HG02642 (cell line): ENCODE measurements at regions not wholly inside any gene's neighbourhood (a gene's known extent, or its start where the extent isn't known, plus 50 kb on each side); places are given as distances from the start of the nearest gene placed in this dataset.

ENCODE experiments used
- ATAC-seq: cut with Tn5 transposase; IDR thresholded peaks from one replicate; pipeline ENCODE4 v1.9.1; 2021; ENCODE audit warnings: mild to moderate bottlenecking; ENCODE audit not compliant: unreplicated experiment, poor library complexity

DNA sequence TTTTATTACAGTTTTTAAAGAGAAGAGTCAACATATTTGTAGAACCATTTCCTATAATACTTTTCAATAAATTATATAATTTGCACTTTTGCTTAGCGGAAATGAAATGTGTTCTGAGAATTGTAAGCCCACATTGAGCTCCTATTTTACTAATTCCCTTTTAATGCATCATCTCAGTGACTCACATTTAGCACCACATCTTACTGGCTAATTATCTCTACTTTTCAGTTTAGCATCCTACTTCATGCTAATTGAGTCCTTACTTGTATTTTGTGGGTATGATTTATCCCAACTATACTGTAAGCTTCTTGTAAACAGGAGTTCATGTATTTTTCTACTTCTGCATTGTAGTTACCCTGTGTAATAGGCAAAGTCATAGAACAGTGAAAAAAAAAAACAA is 67.5 kb downstream of the TMX1 start:
- ATAC-seq = no peak

DNA sequence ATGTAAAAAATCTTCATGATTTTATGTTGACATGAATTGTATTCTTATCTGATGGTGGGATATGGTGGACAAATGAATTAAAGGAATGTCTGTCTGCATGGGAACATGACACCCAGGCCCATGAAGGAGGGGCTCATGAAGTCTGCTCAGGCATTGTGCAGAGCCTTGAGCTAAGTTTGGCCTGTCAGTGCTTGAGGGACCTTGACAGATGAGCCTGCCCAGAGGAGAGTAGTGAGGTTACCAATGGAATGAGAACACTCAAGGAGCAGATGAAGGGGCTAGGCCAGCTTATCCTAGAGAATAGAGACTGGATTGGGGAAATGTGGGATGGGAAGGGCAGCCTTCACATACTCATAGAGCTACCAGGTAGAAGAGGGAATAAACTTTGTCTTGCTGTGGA is 68.8 kb downstream of the TMX1 start:
- no peak for ATAC-seq

DNA sequence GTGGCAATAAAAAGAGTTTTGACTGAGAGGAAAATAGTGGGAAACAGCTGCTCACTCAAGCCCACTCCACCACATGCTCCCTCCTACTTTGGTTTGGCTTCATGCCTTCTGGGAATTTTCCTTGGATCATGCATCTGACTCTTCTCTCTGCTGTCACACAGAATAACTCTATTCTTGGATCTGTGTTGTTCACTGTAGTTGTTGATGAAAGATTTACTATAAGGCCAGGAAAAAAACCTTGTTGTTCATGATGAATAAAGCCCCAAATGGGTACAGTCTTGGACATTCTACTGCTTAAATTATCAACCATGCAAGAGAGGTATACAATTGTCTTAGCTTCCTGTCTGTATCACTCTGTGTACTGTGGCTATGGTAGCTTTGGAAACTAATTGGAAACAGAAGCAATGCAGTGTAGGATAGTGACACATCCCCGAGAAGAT is 70.5 kb downstream of the TMX1 start:
- ATAC-seq = no peak

DNA sequence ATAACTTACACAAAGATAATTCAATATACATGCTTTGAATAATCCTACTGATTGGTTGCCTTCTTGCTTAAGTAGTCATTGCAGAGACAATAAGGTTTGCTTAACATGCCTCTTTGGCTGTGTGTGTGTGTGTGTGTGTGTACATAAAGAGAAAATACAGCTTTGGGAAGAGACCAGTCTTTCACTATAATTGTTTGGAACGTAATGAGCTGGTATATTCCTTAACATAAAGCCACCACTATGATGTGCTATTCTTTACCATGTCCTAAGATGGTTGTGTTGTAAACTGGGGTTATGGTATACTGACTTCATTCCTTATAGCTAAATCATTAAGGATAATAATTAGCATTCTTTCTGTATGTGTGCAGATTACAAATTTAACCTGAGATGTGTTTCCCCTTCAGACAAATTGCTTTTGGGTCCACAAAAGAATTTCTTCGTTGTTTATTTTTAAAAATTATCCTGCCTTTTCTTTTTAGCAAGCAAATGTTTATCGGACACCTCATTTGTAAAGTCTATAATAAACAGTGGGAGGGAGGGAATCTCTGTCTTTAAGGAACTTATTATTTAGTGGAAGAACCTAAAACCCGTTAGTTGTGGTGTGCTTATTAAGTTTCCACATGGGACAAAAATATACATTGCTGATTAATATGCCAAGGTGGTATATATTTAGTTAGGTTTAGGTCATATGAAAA is 74.4 kb downstream of the TMX1 start:
- no peak for ATAC-seq

DNA sequence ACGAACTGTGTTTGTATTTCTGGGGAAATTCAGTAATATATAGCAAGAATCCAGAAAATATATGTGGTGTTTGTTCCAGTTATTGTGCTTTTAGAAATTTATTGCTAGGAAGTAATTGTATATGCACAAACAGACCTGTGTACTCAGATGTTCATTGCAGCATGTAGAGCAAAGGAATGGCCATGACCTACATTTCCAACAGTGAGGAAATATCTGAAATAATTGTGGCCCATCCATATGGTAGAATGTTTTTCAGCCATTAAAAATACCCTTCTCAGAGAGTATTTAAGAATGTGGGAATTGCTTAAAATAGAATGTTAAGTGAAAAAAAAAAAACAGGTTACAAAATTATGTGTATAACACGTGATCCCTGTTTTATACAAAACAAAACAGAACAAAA is 77.3 kb downstream of the TMX1 start:
- no peak for ATAC-seq

DNA sequence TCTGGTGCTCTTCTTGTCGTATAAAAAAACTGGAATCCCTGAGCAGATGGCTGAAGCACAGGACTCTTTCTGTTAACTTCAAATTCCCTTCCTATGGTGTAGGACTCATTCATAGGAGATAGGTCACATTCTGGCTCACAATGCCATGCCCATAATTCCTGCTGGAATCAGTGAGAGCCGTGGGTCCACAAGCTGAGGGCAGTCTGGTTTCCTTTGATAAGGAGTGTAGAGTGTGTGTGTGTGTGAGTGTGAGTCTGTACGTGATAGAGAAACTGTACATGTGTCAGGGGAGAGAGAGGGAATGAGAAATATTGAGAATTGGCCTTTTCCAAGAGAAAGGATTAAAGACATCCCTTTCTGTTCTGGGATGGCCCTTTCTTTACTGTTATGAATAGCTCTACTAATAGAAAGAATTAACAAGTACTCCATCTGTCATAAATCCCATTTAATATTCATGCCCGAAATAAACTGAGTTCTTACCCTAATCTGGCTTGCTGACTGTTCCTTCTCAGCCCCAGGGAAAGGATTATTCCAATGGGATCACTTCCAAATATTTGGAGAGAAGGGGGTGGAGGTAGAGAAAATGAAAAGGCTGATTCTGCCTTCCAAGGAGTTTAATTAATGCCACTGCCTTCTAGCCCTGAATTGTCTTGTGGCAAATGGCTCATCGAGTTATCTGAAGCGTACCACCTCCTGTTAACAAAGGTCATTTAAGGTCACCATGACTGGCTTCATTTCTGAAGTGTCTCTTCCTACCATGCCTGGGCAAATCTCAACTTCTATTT is 79.0 kb downstream of the TMX1 start:
- ATAC-seq = no peak

DNA sequence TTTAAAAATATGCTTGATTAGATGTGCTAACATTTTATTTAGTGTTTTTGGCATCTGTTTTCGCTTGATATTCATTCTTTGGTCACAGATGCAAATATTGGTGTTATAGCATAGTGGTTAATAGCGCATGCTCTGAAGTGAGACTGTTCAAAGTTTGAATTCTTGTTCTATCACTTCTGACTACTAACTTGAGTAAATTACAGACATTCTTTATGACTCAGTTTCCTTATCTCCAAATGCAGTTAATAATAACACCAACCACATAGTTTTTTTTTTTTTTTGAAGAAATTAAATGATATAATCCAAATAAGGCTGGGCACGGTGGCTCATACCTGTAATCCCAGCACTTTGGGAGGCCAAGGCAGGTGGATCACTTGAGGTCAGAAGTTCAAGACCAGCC is 81.0 kb downstream of the TMX1 start:
- ATAC-seq = no peak

DNA sequence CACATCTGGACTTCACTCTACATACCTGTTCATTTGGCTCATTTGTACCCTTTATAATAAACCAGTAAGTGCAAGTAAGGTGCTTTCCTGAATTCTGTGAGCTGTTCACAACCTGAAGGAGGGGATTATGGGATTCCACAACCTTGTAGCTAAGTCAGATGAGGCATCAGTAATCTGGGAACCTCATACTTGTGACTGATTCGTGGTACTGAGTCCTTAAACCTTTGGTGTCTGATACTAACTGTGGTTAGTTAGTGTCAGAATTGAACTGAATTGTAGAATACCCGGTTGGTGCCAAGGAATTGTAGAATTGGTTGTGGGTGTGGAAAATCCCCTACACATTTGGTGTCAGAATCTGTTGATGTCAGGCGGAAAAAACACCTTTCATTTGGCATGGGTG is 83.4 kb downstream of the TMX1 start:
- no peak for ATAC-seq

DNA sequence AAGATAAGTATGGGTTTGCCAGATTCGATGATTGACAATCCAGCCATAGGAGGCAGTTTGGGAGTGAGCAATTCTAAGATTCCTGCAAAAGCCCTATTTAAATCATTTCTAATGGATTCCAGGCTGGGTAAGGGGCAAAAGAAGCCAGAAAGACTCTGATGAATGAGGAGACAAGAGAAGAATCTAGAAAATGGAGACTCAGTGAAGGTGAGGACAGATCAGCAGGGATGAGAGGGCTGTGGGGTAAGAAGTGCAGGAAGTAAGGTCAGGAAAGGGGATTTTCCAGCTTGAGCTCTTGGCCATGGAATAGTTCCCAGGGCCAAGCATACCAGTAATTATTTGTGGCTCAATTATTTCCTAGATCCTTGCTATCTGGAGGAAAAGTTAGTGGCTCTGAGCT is 87.3 kb downstream of the TMX1 start:
- no peak for ATAC-seq

DNA sequence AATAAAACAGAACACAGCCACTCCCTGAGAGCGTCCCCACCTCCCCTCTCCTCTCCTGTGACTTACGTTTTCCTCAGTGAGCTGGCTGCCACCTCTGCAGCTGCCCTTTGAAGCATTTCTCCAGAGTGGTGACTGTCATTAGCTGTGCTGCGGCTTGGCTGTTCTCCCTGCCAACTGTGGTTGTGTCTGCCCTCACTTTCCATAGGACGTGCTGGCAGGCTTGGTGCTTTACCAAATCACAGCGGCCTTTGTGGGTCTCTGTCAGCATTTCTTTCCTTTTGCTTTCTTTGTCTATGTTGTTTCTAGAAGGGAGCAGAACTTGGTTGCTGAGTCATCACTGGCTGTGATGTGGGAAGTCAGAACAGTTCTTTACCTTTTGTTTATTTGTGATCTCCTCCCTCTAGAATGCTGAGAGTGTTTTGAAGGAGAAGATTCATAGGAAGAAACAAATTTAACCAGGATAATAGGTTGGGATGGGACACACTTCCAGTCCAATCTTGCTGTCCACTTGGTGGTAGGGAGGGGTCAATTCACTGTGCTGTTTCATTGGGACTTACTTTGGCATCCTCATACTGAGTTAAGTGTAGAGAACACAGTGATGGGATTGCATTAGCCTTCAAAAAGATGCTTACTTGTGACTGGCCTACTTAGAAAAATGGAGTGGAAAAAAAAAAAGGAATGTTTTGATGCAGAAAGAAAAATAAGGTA is 88.2 kb downstream of the TMX1 start:
- ATAC-seq = no peak

DNA sequence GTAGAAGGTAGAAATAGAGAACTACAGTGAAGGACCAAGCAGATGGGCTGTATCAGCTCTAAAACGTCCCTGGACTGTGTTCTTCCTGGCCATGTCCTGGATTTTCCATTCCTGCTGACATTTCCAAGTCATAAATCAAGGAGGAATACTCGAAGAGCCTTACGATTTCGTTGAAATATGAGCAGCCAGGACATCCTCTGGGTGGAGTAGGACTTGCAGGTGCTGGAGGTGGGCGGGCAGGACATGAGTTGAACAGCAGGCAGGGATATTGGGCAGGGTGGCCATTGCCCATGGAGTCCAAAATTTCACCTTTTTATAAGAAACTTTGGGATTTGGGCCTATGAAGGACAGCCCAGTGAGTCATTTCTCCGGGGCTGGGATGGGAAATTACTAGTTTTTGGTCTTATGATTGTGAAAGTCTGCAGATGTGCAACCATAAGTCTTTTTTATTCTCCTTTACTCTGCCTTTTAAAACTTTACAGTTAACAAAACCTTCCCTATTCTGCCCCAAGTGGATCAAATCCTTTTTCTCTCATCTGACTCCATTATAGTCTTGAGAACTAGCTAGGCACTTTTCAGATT is 88.8 kb downstream of the TMX1 start:
- no peak for ATAC-seq

DNA sequence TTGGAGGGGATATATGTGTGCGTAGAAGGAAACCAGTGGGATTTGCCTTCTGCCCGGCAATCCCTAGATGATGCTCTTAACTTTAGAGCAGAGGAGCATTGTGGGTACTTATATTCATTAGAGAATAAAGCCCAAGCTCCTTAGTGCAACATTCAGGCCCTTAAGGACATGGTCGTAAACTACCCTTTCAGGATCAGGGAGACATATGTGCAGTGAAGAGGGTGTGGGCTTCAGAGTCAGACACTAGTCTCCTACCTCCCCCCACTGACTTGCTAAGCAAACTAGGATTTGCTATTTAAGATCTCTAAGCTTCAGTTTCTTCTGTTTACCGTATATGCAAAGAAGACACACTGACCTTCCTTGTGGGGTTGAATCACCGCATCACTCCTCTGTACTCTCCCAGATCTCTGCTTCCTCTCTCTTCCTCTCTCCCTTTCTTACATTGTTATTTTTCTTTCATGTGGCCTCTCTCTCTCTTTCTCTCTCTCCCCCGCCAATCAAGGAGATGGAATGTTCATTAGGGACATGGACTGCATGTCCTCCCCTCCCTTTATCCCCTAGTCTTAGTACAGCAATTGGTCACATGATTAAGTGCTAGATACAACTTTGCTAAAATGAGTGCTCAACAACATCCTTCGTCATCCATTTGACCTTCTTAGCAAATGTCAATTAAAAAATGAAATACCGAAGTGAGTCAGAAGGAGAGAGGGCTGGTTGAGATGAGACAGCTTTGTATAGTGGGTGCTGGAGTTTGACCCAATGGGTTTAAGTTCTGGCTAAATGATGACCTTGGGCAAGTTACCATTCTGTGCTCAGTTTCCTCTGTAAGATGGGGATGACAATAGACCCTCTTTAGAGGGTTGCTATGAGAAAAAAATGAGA is 91.7 kb downstream of the TMX1 start:
- ATAC-seq = no peak

DNA sequence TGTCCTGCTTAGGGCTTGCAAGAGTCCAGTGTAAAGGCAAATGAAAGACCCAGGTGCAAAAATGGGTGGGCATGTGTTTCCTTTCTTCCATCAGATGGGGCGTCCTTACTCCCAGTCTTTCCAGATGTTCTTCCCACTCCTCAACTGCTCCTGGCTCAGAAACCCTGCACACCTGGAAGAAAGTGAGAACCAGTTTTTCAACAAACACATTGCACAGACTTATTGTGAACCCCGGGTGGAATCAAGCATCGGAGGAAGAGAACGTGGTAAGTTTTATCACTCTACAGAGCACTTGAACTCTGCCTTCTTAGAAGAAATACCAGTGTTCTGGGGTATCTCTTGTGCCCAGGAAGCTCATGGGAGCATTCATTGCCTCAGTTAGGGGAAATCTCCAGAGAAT is 93.3 kb downstream of the TMX1 start:
- ATAC-seq = no peak

DNA sequence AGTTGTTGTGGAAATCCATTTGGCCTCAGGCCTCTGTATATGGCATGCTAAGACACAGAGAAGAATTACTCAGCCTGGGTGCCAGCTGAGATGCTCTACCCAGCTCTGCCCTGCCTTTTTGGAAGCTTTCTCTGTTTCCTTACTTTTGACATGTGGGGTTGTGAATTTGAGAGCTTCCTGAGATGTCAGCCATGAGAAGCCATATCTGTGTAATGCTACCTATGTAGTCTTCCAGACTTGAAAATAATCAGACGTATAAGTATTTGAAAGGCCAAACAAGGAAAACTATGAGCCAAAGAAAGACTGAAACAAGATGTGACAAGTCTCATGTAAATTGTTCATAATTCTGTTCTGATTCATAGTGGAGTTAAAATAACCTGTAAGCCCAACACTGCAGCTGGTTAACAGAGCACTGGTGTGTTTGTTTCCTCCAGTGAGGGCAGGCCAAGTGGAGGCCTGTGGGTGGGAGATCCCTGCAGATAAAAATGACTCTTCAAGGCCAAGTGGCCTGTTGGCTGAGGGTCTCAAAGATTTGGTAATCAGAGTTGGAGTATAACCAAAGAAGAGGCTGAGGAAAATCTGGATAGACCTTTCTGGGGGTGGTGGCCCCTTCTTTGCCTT is 94.0 kb downstream of the TMX1 start:
- no peak for ATAC-seq

DNA sequence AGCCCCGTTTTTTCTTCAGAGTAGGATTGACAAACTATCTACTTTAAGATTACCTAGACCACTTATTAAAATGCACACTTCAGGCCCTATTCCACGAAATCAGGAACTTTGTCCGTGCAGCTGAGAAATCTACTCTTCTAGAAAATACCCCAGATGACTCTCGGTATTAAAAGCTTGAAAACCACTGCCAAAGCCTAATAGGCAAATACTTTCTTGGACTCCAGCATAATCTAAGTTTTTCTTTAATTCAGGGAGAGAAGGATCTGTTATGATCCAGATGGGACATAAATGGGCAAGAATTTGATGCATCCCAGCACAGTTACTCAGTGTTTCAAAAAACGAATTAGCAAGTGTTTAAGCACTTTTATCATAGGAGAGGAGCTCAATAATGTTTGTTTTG is 94.5 kb downstream of the TMX1 start:
- no peak for ATAC-seq

DNA sequence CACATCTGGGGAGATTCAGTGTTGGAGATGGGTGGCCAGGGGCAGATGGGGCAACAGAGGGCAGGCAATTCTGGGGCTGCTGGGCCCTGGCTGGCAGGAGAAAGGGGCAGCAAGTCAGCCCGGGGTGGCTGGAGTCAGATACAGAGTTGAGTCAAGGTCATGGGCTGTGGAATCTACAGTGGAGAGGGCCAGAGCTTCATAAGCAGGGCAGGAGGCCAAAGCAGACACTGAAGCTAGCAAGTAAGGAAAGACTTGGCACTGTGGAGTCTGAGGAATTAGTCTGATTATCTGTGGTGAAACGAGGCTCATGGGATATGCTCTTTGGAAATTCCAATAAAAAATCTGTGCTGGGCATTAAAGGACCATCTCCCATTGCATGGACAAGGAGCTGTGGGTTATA is 95.5 kb downstream of the TMX1 start:
- ATAC-seq = no peak

DNA sequence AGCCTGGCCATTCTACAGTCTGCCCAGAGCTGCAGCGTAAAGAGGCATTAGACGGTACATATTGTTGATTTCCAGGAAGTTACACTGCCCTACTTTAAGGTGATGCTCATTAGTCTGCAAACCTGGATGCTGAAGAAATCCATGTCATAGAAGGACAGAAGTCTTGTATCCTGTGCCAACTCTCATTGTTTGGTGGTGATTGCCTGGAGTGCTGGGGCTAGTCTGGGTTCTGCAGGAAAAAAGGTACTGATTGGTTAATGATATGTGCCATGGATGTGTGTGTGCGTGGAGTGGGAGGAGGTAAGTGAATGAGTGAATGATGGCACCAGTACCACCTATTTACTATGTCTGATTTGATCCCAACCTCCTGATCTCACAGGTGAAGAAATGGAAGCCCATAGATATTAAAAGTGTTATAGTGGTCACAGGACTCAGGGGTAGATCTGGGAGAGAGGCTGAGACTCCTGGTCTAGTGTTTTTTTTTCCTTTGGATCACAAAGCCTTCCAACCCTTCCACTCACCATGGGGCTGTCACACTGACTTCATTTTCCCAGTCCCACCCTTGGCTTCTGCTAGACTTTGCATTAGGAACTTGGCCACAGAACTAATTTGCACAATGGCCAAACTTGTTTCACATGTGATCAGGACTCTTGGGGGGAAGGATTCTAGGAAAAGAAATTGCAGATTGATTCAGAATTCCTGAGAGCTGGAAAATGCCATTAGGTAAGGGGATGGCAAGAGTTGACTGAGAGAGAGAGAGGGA is 96.1 kb downstream of the TMX1 start:
- no peak for ATAC-seq

DNA sequence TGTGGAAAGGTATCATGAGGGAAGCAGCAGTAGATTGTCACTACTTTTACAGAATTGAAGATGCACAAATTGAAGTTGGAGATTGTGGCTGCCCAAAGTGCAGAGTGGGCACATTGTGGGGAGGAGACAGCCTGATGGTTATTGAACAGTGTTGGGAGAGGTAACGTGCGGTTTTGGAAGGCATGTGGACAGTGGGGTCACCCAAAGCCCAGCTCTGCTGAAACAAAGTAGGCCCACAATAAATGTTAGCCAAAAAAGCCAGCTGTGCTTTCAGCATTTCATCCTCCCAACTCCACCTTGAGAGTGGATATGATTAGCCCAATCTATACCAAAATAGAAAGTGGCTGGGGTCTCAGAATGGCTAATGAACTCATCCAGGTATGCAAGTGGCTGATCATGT is 96.7 kb downstream of the TMX1 start:
- no peak for ATAC-seq

DNA sequence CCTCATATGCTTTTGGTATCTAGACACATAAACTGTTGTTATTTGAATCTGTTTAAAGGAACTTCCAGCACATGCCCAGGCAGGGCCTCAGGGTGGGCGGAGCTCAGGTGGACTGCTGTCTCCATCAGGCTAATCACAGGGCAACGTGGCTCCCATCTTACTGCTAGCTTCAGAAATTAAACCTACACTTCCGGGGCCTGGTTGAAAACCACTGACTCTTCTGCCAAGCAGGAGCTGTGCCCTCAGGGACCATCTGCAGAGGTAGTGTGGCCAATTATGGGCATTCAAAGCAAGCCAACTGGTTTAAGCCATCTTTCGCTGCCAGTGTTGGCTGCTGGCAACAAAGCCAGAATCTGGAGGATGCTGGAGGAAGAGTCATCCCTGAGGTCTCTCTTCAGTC is 97.5 kb downstream of the TMX1 start:
- no peak for ATAC-seq
